ENCODE measurements at regions not wholly inside any gene's neighbourhood (a gene's known extent, or its start where the extent isn't known, plus 50 kb on each side); places are given as distances from the start of the nearest gene placed in this dataset.
"Not testable (repeated sequence)": the region's sequence is repeated elsewhere in the genome, so short reads cannot be mapped to it uniquely, and the experiment has no call there.

GRCh38 chr12:46084666-46085631 is 94.6 kb upstream of the SCAF11 start:
- DNase-seq: no peak

- no peak for DNase-seq
These were observed 92.3 kb upstream of the SCAF11 start for GRCh38 chr12:46082490-46083200.

- no peak for DNase-seq
These were observed 82.9 kb upstream of the SCAF11 start for GRCh38 chr12:46073321-46073720.

GRCh38 chr12:46071769-46072624 is 81.6 kb upstream of the SCAF11 start:
- DNase-seq: peak in 10 of 14 donors; percentile 1 to 44 (median 16)

GRCh38 chr12:46071335-46071734 is 81.0 kb upstream of the SCAF11 start:
- DNase-seq: no peak

DNA sequence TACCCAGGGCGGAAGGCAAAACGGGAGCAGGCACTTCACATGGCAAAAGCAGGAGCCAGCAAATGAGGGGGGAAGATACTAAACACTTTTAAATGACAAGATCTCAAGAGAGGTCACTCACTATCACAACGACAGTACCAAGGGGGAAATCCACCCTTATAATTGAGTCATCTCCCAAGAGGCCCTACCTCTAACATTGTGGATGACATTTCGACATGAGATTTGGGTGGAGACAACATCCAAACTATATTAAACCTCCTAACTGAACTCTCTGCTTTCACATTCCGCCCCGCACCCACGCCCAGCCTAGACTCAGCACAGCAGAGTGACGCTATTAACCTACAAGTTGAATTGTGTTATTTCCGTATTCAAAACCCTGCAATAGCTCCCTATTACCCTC is 76.7 kb upstream of the SCAF11 start:
- no peak for DNase-seq

GRCh38 chr12:46065412-46066166 is 75.2 kb upstream of the SCAF11 start:
- DNase-seq: no peak

DNA sequence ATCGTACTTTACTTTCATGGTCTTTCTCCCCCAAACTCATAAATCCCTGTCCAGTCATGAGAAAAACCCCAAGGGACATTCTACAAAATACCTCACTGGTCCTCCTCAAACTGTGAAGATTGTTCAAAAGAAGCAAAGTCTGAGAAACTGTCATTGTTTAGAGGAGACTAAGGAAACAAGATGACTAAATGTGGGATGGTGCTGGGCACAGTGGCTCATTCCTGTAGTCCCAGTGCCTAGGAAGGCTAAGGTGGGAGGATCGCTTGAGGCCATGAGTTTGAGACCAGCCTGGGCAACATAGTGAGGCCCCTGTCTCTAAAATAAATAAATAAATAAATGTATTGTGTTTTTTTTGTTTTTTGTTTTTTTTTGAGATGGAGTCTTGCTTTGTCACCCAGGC is 74.2 kb upstream of the SCAF11 start:
- DNase-seq: no peak

GRCh38 chr12:46058697-46059096 is 68.3 kb upstream of the SCAF11 start:
- not testable (repeated sequence) for DNase-seq

- no peak for DNase-seq
These were observed 60.4 kb upstream of the SCAF11 start for GRCh38 chr12:46050805-46051204.

DNA sequence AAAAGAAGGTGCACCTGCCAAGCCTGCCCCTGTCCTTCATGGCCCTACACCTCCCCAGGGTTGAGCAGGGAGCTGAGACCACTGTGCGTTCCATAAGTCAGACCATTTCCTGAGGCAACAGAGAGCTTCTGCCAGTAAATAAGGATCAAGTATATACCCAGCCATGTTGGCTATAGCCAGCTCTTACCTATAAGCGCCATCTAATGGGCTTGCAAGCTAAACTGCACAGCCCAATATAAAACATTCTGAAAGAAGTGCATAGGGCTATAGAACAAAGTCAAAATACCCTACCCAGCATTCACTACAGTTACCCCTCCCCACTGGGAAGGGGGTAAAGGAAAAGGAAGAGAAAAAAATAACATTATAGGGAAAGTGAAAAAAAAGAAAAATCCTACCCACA is 59.3 kb upstream of the SCAF11 start:
- no peak for DNase-seq

DNA sequence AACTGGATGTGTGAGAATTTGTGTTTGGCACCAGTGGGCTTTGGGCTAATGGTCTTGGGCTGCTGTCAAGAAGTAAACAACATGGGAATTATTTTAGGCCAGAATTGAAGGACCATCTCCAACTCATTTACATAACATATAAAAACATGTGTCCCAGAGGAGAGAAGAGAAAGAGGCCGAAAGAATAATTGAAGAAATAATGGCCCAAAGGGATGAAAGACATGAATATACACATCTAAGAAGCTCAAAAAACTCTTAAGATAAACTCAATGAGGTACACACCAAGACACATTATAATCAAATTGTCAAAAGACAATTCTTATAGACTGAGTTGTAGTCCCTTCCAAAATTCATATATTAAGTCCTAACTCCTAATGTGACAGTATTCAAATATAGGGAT is 56.1 kb upstream of the SCAF11 start:
- DNase-seq: no peak

GRCh38 chr12:46043972-46044520 is 53.7 kb upstream of the SCAF11 start:
- DNase-seq: no peak

All from C1 segment of cervical spinal cord (tissue), 14 donors.